Keratinocyte (primary cell): ENCODE measurements at regions not wholly inside any gene's neighbourhood (a gene's known extent, or its start where the extent isn't known, plus 50 kb on each side); places are given as distances from the start of the nearest gene placed in this dataset.

ENCODE experiments used
- EZH2 ChIP-seq: IDR thresholded peaks from one replicate; pipeline ENCODE4 v1.6.1; 2012; ENCODE audit warnings: inconsistent platforms, mild to moderate bottlenecking, low read length, moderate library complexity
- TF ChIP-seq, protein P1 (sequence below), 3 experiments: IDR thresholded peaks in 1 of 3; conservative IDR thresholded peaks in 1 of 3; optimal IDR thresholded peaks in 1 of 3; 2 replicates in 2 of 3; 3 replicates in 1 of 3; pipeline versions ENCODE3 to v1.5.1; 2011; ENCODE audit warnings: low read length in 3 of 3, mild to moderate bottlenecking in 3 of 3, moderate library complexity in 2 of 3, control low read depth in 1 of 3, inconsistent platforms in 1 of 3; ENCODE audit not compliant: insufficient read depth in 2 of 3; ENCODE audit errors: extremely low read depth in 1 of 3

DNA sequence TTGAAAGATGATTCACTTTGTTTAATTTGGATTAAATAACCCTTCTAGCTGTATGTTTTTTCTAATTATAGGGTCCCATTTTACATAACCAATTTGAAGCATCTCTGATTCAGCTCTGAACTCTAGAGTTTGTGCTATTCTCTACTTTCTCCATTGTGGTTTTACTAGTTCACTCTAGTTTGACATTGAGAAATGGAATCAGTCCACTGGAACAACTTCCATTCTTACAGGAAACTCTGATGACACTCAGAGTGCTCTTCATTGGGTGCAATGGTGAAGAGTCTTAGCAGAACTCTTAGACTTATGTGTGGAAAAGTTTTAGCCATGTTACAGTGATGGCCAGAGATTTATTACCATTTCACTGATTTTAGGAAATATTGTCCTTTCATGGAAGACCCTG, 140.7 kb downstream of the DYRK2 start:
- TF ChIP-seq, protein P1, sequence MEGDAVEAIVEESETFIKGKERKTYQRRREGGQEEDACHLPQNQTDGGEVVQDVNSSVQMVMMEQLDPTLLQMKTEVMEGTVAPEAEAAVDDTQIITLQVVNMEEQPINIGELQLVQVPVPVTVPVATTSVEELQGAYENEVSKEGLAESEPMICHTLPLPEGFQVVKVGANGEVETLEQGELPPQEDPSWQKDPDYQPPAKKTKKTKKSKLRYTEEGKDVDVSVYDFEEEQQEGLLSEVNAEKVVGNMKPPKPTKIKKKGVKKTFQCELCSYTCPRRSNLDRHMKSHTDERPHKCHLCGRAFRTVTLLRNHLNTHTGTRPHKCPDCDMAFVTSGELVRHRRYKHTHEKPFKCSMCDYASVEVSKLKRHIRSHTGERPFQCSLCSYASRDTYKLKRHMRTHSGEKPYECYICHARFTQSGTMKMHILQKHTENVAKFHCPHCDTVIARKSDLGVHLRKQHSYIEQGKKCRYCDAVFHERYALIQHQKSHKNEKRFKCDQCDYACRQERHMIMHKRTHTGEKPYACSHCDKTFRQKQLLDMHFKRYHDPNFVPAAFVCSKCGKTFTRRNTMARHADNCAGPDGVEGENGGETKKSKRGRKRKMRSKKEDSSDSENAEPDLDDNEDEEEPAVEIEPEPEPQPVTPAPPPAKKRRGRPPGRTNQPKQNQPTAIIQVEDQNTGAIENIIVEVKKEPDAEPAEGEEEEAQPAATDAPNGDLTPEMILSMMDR (optimal IDR thresholded peaks at IDR 0.05 in 1 of 3, IDR thresholded peaks at IDR 0.05 in 1 of 3, conservative IDR thresholded peaks at IDR 0.05 in 1 of 3; ENCODE audit: extremely low read depth in 1 of 3, insufficient read depth in 2 of 3, low read length in 3 of 3) = no peak
- no peak for TF ChIP-seq EZH2
